CD4-positive, alpha-beta memory T cell (primary cell): ENCODE measurements at regions not wholly inside any gene's neighbourhood (a gene's known extent, or its start where the extent isn't known, plus 50 kb on each side); places are given as distances from the start of the nearest gene placed in this dataset.

Experiments used
- CTCF ChIA-PET: fragments of 350-600 bp; sonication (Branson Sonifier 250); formaldehyde crosslinking; loops from one replicate; lab custom pipeline; 2021; ENCODE audit warnings: inconsistent platforms; ENCODE audit not compliant: partially characterized antibody; lab: Charles Lee
- POLR2A ChIA-PET: fragments of 350-600 bp; sonication (Branson Sonifier 250); formaldehyde crosslinking; loops from one replicate; lab custom pipeline; 2021; ENCODE audit not compliant: partially characterized antibody; lab: Charles Lee
- DNase-seq, 5 donors: peaks; one replicate each; pipeline versions ENCODE4 v3.0.0 to v3.0.0-alpha.2; 2020 to 2022; ENCODE audit warnings: mixed read lengths in 1 of 5
- H3K27ac ChIP-seq: one replicate; pipeline ENCODE4 v1.7.0; 2013; ENCODE audit warnings: low read depth, low read length
- H3K27me3 ChIP-seq: 2 replicates; pipeline ENCODE4 v1.7.0; 2013; ENCODE audit warnings: mild to moderate bottlenecking, low read length, moderate library complexity; ENCODE audit not compliant: insufficient read depth
- H3K36me3 ChIP-seq: 2 replicates; pipeline ENCODE4 v1.7.0; 2013; ENCODE audit warnings: mild to moderate bottlenecking, low read length, moderate library complexity; ENCODE audit not compliant: insufficient read depth
- H3K4me1 ChIP-seq: 2 replicates; pipeline ENCODE4 v1.7.0; 2013; ENCODE audit warnings: mild to moderate bottlenecking, low read length, moderate library complexity; ENCODE audit not compliant: insufficient read depth
- H3K4me3 ChIP-seq, 2 donors: one replicate each; pipeline ENCODE4 v1.7.0; 2013; ENCODE audit warnings: low read length in 2 of 2, mild to moderate bottlenecking in 1 of 2
- H3K9me3 ChIP-seq, 2 donors: one replicate each; pipeline ENCODE4 v1.7.0; 2013; ENCODE audit warnings: low read length in 2 of 2, control low read depth in 1 of 2; ENCODE audit not compliant: control insufficient read depth in 1 of 2
- H3K27ac Mint-ChIP-seq, 7 donors: one replicate each; pipeline ENCODE4 v1.8.0; 2020 to 2021; ENCODE audit warnings: mixed read lengths in 7 of 7, mild to moderate bottlenecking in 6 of 7, inconsistent platforms in 3 of 7, moderate library complexity in 3 of 7
- H3K27me3 Mint-ChIP-seq, 2 donors: one replicate each; pipeline ENCODE4 v1.8.0; 2020 to 2021; ENCODE audit warnings: mixed read lengths in 2 of 2
- H3K36me3 Mint-ChIP-seq, 2 donors: one replicate each; pipeline ENCODE4 v1.8.0; 2020 to 2021; ENCODE audit warnings: mixed read lengths in 2 of 2, inconsistent platforms in 1 of 2, mild to moderate bottlenecking in 1 of 2
- H3K4me1 Mint-ChIP-seq, 4 donors: one replicate each; pipeline ENCODE4 v1.8.0; 2020 to 2021; ENCODE audit warnings: mixed read lengths in 4 of 4, mild to moderate bottlenecking in 1 of 4
- H3K4me3 Mint-ChIP-seq, 8 donors: one replicate each; pipeline ENCODE4 v1.8.0; 2020 to 2021; ENCODE audit warnings: mixed read lengths in 8 of 8, mild to moderate bottlenecking in 7 of 8, moderate library complexity in 6 of 8, inconsistent platforms in 3 of 8
- H3K9me3 Mint-ChIP-seq, 8 donors: one replicate each; pipeline ENCODE4 v1.8.0; 2020 to 2021; ENCODE audit warnings: mixed read lengths in 8 of 8, mild to moderate bottlenecking in 5 of 8, inconsistent platforms in 3 of 8, moderate library complexity in 1 of 8
- intact Hi-C: fragments of 100-400 bp; cut with micrococcal nuclease; formaldehyde crosslinking; loops from one replicate; pipeline ENCODE4 v1.15.1; 2023

GRCh38 chr3:162236949-162237348, 740.3 kb downstream of the OTOL1 start:
- Histone ChIP-seq H3K4me3 (no peak overlapping the region), H3K27ac (no peak overlapping the region), H3K36me3 (no peaks in the 10 kb centered on the region), H3K27me3 (no peaks in the 10 kb centered on the region), H3K4me1 (no peaks in the 10 kb centered on the region), H3K9me3 (no peaks in the 10 kb centered on the region)
- Mint-ChIP-seq H3K27ac (no peak overlapping the region), H3K4me1 (no peaks in the 10 kb centered on the region), H3K27me3 (no peaks in the 10 kb centered on the region), H3K4me3 (no peak overlapping the region), H3K9me3 (peaks cover 0 to 5% (median under 1%) of the 10 kb centered on the region in 8 donors), H3K36me3 (no peaks in the 10 kb centered on the region)
- POLR2A ChIA-PET = no interaction called here
- CTCF ChIA-PET = no interaction called here
- no peak for DNase-seq
- intact Hi-C loops = no loop called here

DNA sequence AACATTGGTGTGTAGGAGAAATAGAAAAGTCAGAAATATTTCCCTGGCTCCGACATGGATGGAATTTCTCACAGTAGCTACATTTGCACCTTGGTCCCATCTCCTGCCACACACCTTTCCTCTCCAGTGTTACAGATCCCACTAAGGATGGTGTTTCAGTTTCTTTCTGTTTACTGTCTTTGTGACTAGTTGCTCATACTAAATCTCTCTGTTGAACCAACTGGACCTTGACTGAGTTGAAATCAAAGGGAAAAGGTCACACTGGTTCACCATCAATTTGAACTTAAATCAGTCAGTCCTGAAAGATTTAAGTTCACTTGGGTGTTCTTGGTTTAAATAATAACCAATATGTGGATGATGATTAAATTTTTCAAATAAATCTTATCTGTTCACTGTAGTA, 754.2 kb downstream of the OTOL1 start:
- intact Hi-C loops = no loop called here
- H3K27ac ChIP-seq = no peak overlapping the region
- no peaks in the 10 kb centered on the region for H3K36me3 ChIP-seq
- peak overlapping the region in 1 of 7 donors; percentile 14 for H3K27ac Mint-ChIP-seq
- no peak overlapping the region for H3K4me3 Mint-ChIP-seq
- no peak for DNase-seq
- H3K4me1 ChIP-seq = no peaks in the 10 kb centered on the region
- H3K9me3 ChIP-seq = no peaks in the 10 kb centered on the region
- H3K9me3 Mint-ChIP-seq = peaks cover 2 to 17% (median 6%) of the 10 kb centered on the region in 8 donors
- ChIA-PET POLR2A (no interaction called here), CTCF (no interaction called here)
- H3K36me3 Mint-ChIP-seq = no peaks in the 10 kb centered on the region
- H3K27me3 Mint-ChIP-seq = no peaks in the 10 kb centered on the region
- no peak overlapping the region for H3K4me3 ChIP-seq
- H3K27me3 ChIP-seq = no peaks in the 10 kb centered on the region
- H3K4me1 Mint-ChIP-seq = no peaks in the 10 kb centered on the region

DNA sequence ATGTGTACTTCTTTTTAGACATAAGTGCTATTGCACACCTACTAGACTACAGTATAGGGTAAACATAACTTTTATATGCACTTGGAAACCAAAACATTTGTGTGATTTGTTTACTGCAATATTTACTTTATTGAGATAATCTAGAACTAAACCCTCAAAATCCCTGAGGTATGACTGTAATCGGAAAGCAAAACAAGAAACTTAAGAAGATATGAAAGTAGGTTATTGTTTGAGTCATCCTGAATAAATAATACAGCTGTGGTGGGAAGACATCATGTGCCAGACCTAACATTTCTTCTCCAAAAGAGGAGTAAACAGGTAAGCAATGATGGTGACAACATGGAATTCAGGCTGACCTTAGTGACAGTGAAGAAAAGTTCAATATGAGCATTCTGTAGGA, 765.5 kb downstream of the OTOL1 start:
- no peaks in the 10 kb centered on the region for H3K4me1 ChIP-seq
- no peaks in the 10 kb centered on the region for H3K36me3 Mint-ChIP-seq
- peaks cover 0 to 10% (median 4%) of the 10 kb centered on the region in 8 donors for H3K9me3 Mint-ChIP-seq
- no peaks in the 10 kb centered on the region for H3K27me3 ChIP-seq
- no peaks in the 10 kb centered on the region for H3K9me3 ChIP-seq
- H3K4me3 ChIP-seq = no peak overlapping the region
- DNase-seq = no peak
- no peak overlapping the region for H3K4me3 Mint-ChIP-seq
- H3K27me3 Mint-ChIP-seq = no peaks in the 10 kb centered on the region
- CTCF ChIA-PET = no interaction called here
- no peaks in the 10 kb centered on the region for H3K4me1 Mint-ChIP-seq
- H3K27ac Mint-ChIP-seq = no peak overlapping the region
- H3K36me3 ChIP-seq = no peaks in the 10 kb centered on the region
- intact Hi-C loops = no loop called here
- POLR2A ChIA-PET = no interaction called here
- H3K27ac ChIP-seq = no peak overlapping the region

- H3K27ac ChIP-seq = no peak overlapping the region
- no peaks in the 10 kb centered on the region for H3K36me3 ChIP-seq
- Mint-ChIP-seq H3K27me3 (no peaks in the 10 kb centered on the region), H3K36me3 (no peaks in the 10 kb centered on the region), H3K9me3 (peaks cover 2 to 10% (median 4%) of the 10 kb centered on the region in 8 donors), H3K4me1 (no peaks in the 10 kb centered on the region), H3K4me3 (no peak overlapping the region), H3K27ac (no peak overlapping the region)
- ChIA-PET POLR2A (no interaction called here), CTCF (no interaction called here)
- no peaks in the 10 kb centered on the region for H3K27me3 ChIP-seq
- no peak overlapping the region for H3K4me3 ChIP-seq
- intact Hi-C loops = no loop called here
- no peaks in the 10 kb centered on the region for H3K9me3 ChIP-seq
- H3K4me1 ChIP-seq = no peaks in the 10 kb centered on the region
- DNase-seq = no peak
Measured at GRCh38 chr3:162263596-162263995, 767.0 kb downstream of the OTOL1 start.

DNA sequence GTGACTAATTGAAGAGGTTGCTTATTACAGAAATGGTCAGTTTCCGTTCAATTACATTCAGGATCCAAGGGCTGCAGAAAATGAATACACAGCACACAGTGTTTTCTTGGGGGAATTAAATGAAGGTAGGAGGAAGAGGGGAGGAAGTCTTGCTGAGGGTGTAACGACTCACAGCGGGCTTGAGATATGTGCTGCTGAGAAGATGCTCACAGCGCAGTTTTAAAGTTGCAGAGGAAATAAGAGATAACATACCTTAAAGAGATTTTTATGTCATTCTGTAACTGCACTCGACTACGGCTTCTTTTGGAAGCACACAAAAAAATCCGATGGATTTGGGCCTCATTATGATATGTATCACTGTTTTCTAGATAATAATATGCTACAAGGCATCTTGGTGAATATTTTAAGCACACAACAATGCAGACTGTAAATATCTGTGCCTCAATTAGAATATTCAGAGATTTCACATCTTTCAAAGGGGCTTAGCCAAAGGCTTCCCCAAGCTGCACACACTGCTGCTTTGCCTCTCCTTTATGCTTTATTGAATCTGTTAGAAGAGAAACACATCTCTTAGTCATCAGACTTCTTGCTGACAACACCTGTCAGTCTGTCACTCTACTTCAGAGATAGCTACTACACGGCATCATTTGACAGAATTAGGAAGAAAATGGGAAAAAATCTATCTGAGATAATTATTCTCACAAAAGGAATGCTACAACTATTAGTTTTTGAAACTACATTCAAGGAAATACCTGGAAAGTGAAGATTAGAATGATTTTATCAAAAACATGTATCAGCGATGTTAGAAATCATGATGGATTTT, 773.2 kb downstream of the OTOL1 start:
- no peak overlapping the region for H3K4me3 ChIP-seq
- ChIA-PET CTCF (no interaction called here), POLR2A (no interaction called here)
- H3K27me3 ChIP-seq = no peaks in the 10 kb centered on the region
- no peaks in the 10 kb centered on the region for H3K36me3 ChIP-seq
- Mint-ChIP-seq H3K9me3 (peaks cover 0 to 7% (median 0%) of the 10 kb centered on the region in 8 donors), H3K4me3 (no peak overlapping the region), H3K36me3 (no peaks in the 10 kb centered on the region), H3K27ac (no peak overlapping the region), H3K4me1 (no peaks in the 10 kb centered on the region), H3K27me3 (no peaks in the 10 kb centered on the region)
- no peak for DNase-seq
- H3K9me3 ChIP-seq = no peaks in the 10 kb centered on the region
- no peaks in the 10 kb centered on the region for H3K4me1 ChIP-seq
- intact Hi-C loops = no loop called here
- H3K27ac ChIP-seq = no peak overlapping the region

DNA sequence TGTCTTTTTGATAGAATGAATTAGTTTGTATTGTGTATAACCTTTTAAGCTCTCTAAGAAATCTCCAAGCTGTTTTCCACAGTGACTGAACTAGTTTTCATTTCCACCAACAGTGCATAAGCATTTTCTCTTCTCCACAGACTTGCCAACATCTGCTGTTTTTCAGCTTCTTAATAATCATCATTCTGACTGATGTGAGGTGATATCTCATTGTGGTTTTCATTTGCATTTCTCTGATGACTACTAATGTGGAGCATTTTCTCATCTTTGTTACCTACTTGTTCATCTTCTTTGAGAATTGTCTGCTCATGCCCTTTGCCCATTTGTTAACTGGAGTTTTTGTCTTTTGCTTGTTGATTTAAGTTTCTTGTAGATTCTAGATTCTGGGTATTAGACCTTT, 777.5 kb downstream of the OTOL1 start:
- CTCF ChIA-PET = interaction anchor here (0.6 kb wide), 1 partner anchor 8 kb away, joined by 3 read pairs; no protein-coding TSS in a partner anchor
- Histone ChIP-seq H3K36me3 (no peaks in the 10 kb centered on the region), H3K27me3 (no peaks in the 10 kb centered on the region), H3K27ac (no peak overlapping the region), H3K4me3 (no peak overlapping the region), H3K4me1 (no peaks in the 10 kb centered on the region), H3K9me3 (no peaks in the 10 kb centered on the region)
- Mint-ChIP-seq H3K27ac (no peak overlapping the region), H3K36me3 (no peaks in the 10 kb centered on the region), H3K4me3 (no peak overlapping the region), H3K4me1 (no peaks in the 10 kb centered on the region), H3K9me3 (peaks cover 0 to 12% (median 4%) of the 10 kb centered on the region in 8 donors), H3K27me3 (no peaks in the 10 kb centered on the region)
- DNase-seq = no peak
- POLR2A ChIA-PET = no interaction called here
- intact Hi-C loops = no loop called here

DNA sequence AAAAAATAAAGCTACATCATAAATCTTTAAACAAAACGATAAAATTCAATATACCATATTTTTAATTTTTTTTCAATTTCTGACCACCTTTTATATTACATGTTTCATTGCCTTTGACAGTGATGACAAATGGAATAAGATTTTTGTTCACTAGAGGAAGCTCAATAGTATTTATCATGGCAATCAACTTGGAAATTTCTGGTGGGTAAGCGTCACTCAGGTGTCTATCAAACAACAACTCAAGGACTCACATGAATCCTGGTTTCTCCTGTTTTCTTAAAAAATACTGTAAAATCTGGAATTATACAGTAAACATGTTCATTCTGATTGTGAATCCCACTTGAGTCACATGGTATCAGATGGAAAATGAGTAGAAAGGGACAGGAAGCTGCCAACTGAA, 782.2 kb downstream of the OTOL1 start:
- no peaks in the 10 kb centered on the region for H3K36me3 ChIP-seq
- no peaks in the 10 kb centered on the region for H3K4me1 ChIP-seq
- ChIA-PET POLR2A (no interaction called here), CTCF (no interaction called here)
- Mint-ChIP-seq H3K27me3 (no peaks in the 10 kb centered on the region), H3K27ac (no peak overlapping the region), H3K4me3 (no peak overlapping the region), H3K36me3 (no peaks in the 10 kb centered on the region), H3K9me3 (peaks cover 0 to 22% (median 4%) of the 10 kb centered on the region in 8 donors), H3K4me1 (no peaks in the 10 kb centered on the region)
- H3K27me3 ChIP-seq = no peaks in the 10 kb centered on the region
- no peaks in the 10 kb centered on the region for H3K9me3 ChIP-seq
- intact Hi-C loops = no loop called here
- no peak overlapping the region for H3K4me3 ChIP-seq
- no peak for DNase-seq
- H3K27ac ChIP-seq = no peak overlapping the region
